Ovary (tissue), 7 donors: ENCODE measurements at regions not wholly inside any gene's neighbourhood (a gene's known extent, or its start where the extent isn't known, plus 50 kb on each side); places are given as distances from the start of the nearest gene placed in this dataset.

Experiments
- DNase-seq, 5 donors: peaks; one replicate each; pipeline ENCODE4 v3.0.0-alpha.2; 2019 to 2020
- H3K27ac ChIP-seq, 2 donors: fragments of 200-600 bp; one replicate each; pipeline versions ENCODE4 v1.5.1 to v1.8.0; 2019 to 2022
- H3K27me3 ChIP-seq: fragments of 200-600 bp; one replicate; pipeline ENCODE4 v1.8.0; 2022
- H3K36me3 ChIP-seq: fragments of 200-600 bp; sonication (generic); one replicate; pipeline ENCODE4 v1.5.1; 2019
- H3K4me1 ChIP-seq: one replicate; pipeline ENCODE4 v1.8.1; 2013; ENCODE audit warnings: mild to moderate bottlenecking, moderate library complexity; ENCODE audit not compliant: insufficient read depth
- H3K4me3 ChIP-seq: fragments of 200-600 bp; sonication (generic); one replicate; pipeline ENCODE4 v1.5.1; 2017
- H3K9me3 ChIP-seq, 2 donors: fragments of 200-600 bp in 1 of 2; sonication (generic) in 1 of 2; one replicate each; pipeline versions ENCODE4 v1.5.1 to v1.8.1; 2013 to 2019; ENCODE audit warnings: mild to moderate bottlenecking in 1 of 2, moderate library complexity in 1 of 2
- EP300 ChIP-seq: sonication (generic); formaldehyde crosslinking; IDR thresholded peaks from one replicate; pipeline ENCODE4 v1.6.1; 2017; ENCODE audit warnings: antibody characterized with exemption
- POLR2A ChIP-seq: fragments of 450-650 bp; IDR thresholded peaks from one replicate; pipeline ENCODE4 v1.6.1; 2017; ENCODE audit warnings: antibody characterized with exemption, mild to moderate bottlenecking, moderate library complexity
- WGBS, 3 donors: extraction: QIAGEN DNeasy Blood & Tissue Kit in 1 of 3; methylation state at CpG; one replicate each; pipeline versions ENCODE4 v1.1.5 to v1.1.7; 2013 to 2017; 5-methylcytosine and 5-hydroxymethylcytosine counted together
- intact Hi-C, 4 donors: fragments of 100-400 bp; cut with DNase I; formaldehyde crosslinking; loops; one replicate each; pipeline versions ENCODE4 v1.11.0 to v1.15.1; 2022 to 2023
- TF ChIP-seq, protein P1 (sequence below), 3 donors: fragments of 450-650 bp in 2 of 3; fragments of 200-600 bp in 1 of 3; IDR thresholded peaks; one replicate each; pipeline versions ENCODE4 v1.5.1 to v1.8.0; 2016 to 2022; ENCODE audit warnings: antibody characterized with exemption in 3 of 3, mild to moderate bottlenecking in 1 of 3
- donor health status: DM: no; HTN: no; CAD: no; lungs with moderate emphysema.
- donor health status: DM: no; HTN: no; CAD: no.
- donor health status: Bipolar disorder and iron deficiency.
- donor health status: DM: no; HTN: no; CAD: no.
- donor health status: DM: yes; HTN: yes; CAD: no.

DNA sequence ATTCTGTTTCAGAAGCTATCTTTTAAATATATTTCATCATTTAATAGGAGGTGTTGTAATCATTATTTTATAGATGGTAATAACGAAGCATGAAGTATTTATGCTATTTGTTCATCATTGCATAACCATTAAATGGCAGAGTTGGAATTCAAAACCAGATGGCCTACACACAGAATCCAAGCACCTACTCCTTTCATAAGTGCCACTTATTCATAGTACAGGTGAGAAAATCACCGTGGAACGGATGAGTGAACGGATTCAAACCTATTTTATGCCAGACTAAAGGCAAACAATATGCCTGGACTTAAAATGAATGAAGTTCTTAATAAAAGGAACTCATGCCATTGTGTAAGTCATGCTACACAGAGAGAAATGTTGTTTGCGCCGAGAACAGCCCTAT, 397.9 kb upstream of the ADGRB3 start:
- no peak for TF ChIP-seq POLR2A
- no peak for TF ChIP-seq EP300
- TF ChIP-seq, protein P1, sequence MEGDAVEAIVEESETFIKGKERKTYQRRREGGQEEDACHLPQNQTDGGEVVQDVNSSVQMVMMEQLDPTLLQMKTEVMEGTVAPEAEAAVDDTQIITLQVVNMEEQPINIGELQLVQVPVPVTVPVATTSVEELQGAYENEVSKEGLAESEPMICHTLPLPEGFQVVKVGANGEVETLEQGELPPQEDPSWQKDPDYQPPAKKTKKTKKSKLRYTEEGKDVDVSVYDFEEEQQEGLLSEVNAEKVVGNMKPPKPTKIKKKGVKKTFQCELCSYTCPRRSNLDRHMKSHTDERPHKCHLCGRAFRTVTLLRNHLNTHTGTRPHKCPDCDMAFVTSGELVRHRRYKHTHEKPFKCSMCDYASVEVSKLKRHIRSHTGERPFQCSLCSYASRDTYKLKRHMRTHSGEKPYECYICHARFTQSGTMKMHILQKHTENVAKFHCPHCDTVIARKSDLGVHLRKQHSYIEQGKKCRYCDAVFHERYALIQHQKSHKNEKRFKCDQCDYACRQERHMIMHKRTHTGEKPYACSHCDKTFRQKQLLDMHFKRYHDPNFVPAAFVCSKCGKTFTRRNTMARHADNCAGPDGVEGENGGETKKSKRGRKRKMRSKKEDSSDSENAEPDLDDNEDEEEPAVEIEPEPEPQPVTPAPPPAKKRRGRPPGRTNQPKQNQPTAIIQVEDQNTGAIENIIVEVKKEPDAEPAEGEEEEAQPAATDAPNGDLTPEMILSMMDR (IDR thresholded peaks at IDR 0.05) = no peak
- H3K4me3 ChIP-seq = no peak overlapping the region
- no peak overlapping the region for H3K27ac ChIP-seq
- DNase-seq = no peak
- H3K27me3 ChIP-seq = no peaks in the 10 kb centered on the region
- intact Hi-C loops = no loop called here
- H3K4me1 ChIP-seq = no peaks in the 10 kb centered on the region
- H3K9me3 ChIP-seq = no peaks in the 10 kb centered on the region
- no peaks in the 10 kb centered on the region for H3K36me3 ChIP-seq
- WGBS, 3 donors = 78 to 93% (median 92%) methylated on average over 6 of the region's 6 CpGs

GRCh38 chr6:68235326-68235784, 399.7 kb upstream of the ADGRB3 start:
- H3K27ac ChIP-seq = no peak overlapping the region
- H3K9me3 ChIP-seq = no peaks in the 10 kb centered on the region
- no peak for DNase-seq
- TF ChIP-seq POLR2A (no peak), EP300 (no peak)
- TF ChIP-seq, protein P1 (IDR thresholded peaks at IDR 0.05) = no peak
- no peaks in the 10 kb centered on the region for H3K36me3 ChIP-seq
- no peaks in the 10 kb centered on the region for H3K4me1 ChIP-seq
- WGBS, 3 donors = 0 to 6% (median 6%) methylated on average over 1 of the region's 1 CpG
- H3K27me3 ChIP-seq = no peaks in the 10 kb centered on the region
- intact Hi-C loops = no loop called here
- H3K4me3 ChIP-seq = no peak overlapping the region

DNA sequence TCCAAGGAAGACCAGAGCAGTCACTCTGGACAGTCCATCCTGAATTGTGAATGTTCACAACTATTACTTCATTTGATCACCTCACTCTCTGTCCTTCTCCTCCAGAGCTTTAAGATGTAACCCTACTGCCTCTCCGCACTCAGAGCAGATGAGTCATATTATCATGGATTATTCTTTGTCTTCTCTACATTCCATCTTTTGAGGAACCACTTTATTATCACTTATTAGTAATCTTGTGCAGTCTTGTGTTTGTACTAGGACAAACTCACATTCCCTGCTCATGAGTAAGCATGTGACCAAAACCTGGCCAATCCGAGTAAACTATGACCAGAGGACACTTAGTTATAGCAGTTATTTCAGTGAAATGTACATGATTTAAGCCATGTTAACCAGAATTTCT, 401.5 kb upstream of the ADGRB3 start:
- intact Hi-C loops = no loop called here
- 68 to 75% (median 71%) methylated on average over 2 of the region's 2 CpGs for WGBS, 3 donors
- H3K4me1 ChIP-seq = no peaks in the 10 kb centered on the region
- no peaks in the 10 kb centered on the region for H3K27me3 ChIP-seq
- H3K4me3 ChIP-seq = no peak overlapping the region
- DNase-seq = no peak
- TF ChIP-seq POLR2A (no peak), EP300 (no peak)
- TF ChIP-seq, protein P1 (IDR thresholded peaks at IDR 0.05) = no peak
- H3K9me3 ChIP-seq = no peaks in the 10 kb centered on the region
- H3K36me3 ChIP-seq = no peaks in the 10 kb centered on the region
- no peak overlapping the region for H3K27ac ChIP-seq

DNA sequence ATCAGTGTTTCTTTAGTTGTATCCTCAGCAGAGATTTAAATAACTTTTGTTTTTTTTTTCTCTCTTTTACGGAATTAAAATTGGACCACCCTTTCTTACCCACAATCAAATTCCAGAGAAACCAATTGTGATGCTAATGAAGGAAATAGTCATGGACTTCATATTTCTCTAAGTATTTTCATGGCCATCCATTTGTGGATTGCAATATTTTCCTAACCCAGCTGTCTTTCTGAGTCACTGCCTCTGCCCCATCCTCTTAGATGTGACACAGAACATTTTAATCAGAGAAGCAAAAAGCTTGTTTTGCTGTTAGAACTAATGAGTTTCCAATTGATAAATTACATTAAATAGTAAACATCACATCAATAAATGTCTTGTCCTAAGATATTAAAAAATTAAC, 405.5 kb upstream of the ADGRB3 start:
- no peak for TF ChIP-seq POLR2A
- no peak for TF ChIP-seq EP300
- TF ChIP-seq, protein P1 (IDR thresholded peaks at IDR 0.05) = no peak
- no peaks in the 10 kb centered on the region for H3K27me3 ChIP-seq
- DNase-seq = no peak
- WGBS, 3 donors = 30 to 41% (median 39%) methylated on average over 1 of the region's 1 CpG
- H3K27ac ChIP-seq = no peak overlapping the region
- H3K4me3 ChIP-seq = no peak overlapping the region
- intact Hi-C loops = no loop called here
- no peaks in the 10 kb centered on the region for H3K4me1 ChIP-seq
- H3K36me3 ChIP-seq = no peaks in the 10 kb centered on the region
- no peaks in the 10 kb centered on the region for H3K9me3 ChIP-seq
